ENCODE measurements at regions not wholly inside any gene's neighbourhood (a gene's known extent, or its start where the extent isn't known, plus 50 kb on each side); places are given as distances from the start of the nearest gene placed in this dataset.
A peak's percentile ranks its signal among the peaks of the same experiment; 100 is the strongest.

- TF ChIP-seq CTCF (IDR thresholded peaks at IDR 0.05; ENCODE audit: low read length): peak; percentile 89
- no peak for TF ChIP-seq EZH2 (optimal IDR thresholded peaks at IDR 0.05; ENCODE audit: low read depth, low read length)
- TF ChIP-seq EZH2phosphoT487 (IDR thresholded peaks at IDR 0.05; ENCODE audit: low read length): no peak
These were observed 102.9 kb upstream of the SLC8A1 start for GRCh38 chr2:40554665-40555294.

Measured in MM.1S (cell line).